ENCODE measurements at regions not wholly inside any gene's neighbourhood (a gene's known extent, or its start where the extent isn't known, plus 50 kb on each side); places are given as distances from the start of the nearest gene placed in this dataset.

- intact Hi-C loops (cut with DNase I; ENCODE audit: low total_unique reads) = no loop called here
- WGBS, 2 donors = 63 to 72% methylated on average over 1 of the region's 1 CpG
- DNase-seq = no peak
- no peaks in the 10 kb centered on the region for H3K36me3 ChIP-seq (ENCODE audit: low read depth, missing control alignments)
- TF ChIP-seq POLR2A (IDR thresholded peaks at IDR 0.05) (no peak), CTCF (IDR thresholded peaks at IDR 0.05) (no peak)
- no peaks in the 10 kb centered on the region for H3K27me3 ChIP-seq
- no peaks in the 10 kb centered on the region for H3K9me3 ChIP-seq
- no peaks in the 10 kb centered on the region for H3K4me1 ChIP-seq
- H3K27ac ChIP-seq = no peak overlapping the region
- no peak overlapping the region for H3K4me3 ChIP-seq
Measured at GRCh38 chr6:102405860-102406259, 1012.4 kb downstream of the GRIK2 start.

- Histone ChIP-seq H3K27me3 (no peaks in the 10 kb centered on the region), H3K4me3 (no peak overlapping the region), H3K9me3 (no peaks in the 10 kb centered on the region), H3K4me1 (no peaks in the 10 kb centered on the region), H3K36me3 (ENCODE audit: low read depth, missing control alignments) (no peaks in the 10 kb centered on the region), H3K27ac (no peak overlapping the region)
- 84 to 87% methylated on average over 2 of the region's 2 CpGs for WGBS, 2 donors
- TF ChIP-seq CTCF (IDR thresholded peaks at IDR 0.05) (no peak), POLR2A (IDR thresholded peaks at IDR 0.05) (no peak)
- intact Hi-C loops (cut with DNase I; ENCODE audit: low total_unique reads) = no loop called here
- no peak for DNase-seq
Measured at GRCh38 chr6:102402635-102403329, 1009.3 kb downstream of the GRIK2 start.

GRCh38 chr6:102398788-102399390 lies 1005.4 kb downstream of the GRIK2 start:
- Histone ChIP-seq H3K4me3 (no peak overlapping the region), H3K4me1 (no peaks in the 10 kb centered on the region), H3K27me3 (no peaks in the 10 kb centered on the region), H3K27ac (no peak overlapping the region), H3K36me3 (ENCODE audit: low read depth, missing control alignments) (no peaks in the 10 kb centered on the region), H3K9me3 (no peaks in the 10 kb centered on the region)
- WGBS, 2 donors = 72 to 77% methylated on average over 2 of the region's 2 CpGs
- no peak for DNase-seq
- TF ChIP-seq POLR2A (IDR thresholded peaks at IDR 0.05) = no peak
- intact Hi-C loops (cut with DNase I; ENCODE audit: low total_unique reads) = no loop called here

- intact Hi-C loops (cut with DNase I; ENCODE audit: low total_unique reads) = no loop called here
- no peaks in the 10 kb centered on the region for H3K27me3 ChIP-seq
- TF ChIP-seq CTCF (IDR thresholded peaks at IDR 0.05) = no peak
- WGBS, 2 donors = 66 to 74% methylated on average over 6 of the region's 6 CpGs
- no peaks in the 10 kb centered on the region for H3K4me1 ChIP-seq
- no peaks in the 10 kb centered on the region for H3K36me3 ChIP-seq (ENCODE audit: low read depth, missing control alignments)
- no peak overlapping the region for H3K4me3 ChIP-seq
- no peaks in the 10 kb centered on the region for H3K9me3 ChIP-seq
- DNase-seq = no peak
- H3K27ac ChIP-seq = no peak overlapping the region
Measured at GRCh38 chr6:102390541-102390940, 997.0 kb downstream of the GRIK2 start.

- Histone ChIP-seq H3K36me3 (ENCODE audit: low read depth, missing control alignments) (no peaks in the 10 kb centered on the region), H3K4me3 (no peak overlapping the region), H3K9me3 (no peaks in the 10 kb centered on the region), H3K4me1 (no peaks in the 10 kb centered on the region), H3K27me3 (no peaks in the 10 kb centered on the region), H3K27ac (no peak overlapping the region)
- intact Hi-C loops (cut with DNase I; ENCODE audit: low total_unique reads) = no loop called here
- TF ChIP-seq CTCF (IDR thresholded peaks at IDR 0.05) (no peak), POLR2A (IDR thresholded peaks at IDR 0.05) (no peak)
- DNase-seq = no peak
- 60 to 78% methylated on average over 11 of the region's 11 CpGs for WGBS, 2 donors
Measured at GRCh38 chr6:102389994-102390393, 996.5 kb downstream of the GRIK2 start.

Measured in testis (tissue), 2 donors.